ENCODE measurements at regions not wholly inside any gene's neighbourhood (a gene's known extent, or its start where the extent isn't known, plus 50 kb on each side); places are given as distances from the start of the nearest gene placed in this dataset.

DNA sequence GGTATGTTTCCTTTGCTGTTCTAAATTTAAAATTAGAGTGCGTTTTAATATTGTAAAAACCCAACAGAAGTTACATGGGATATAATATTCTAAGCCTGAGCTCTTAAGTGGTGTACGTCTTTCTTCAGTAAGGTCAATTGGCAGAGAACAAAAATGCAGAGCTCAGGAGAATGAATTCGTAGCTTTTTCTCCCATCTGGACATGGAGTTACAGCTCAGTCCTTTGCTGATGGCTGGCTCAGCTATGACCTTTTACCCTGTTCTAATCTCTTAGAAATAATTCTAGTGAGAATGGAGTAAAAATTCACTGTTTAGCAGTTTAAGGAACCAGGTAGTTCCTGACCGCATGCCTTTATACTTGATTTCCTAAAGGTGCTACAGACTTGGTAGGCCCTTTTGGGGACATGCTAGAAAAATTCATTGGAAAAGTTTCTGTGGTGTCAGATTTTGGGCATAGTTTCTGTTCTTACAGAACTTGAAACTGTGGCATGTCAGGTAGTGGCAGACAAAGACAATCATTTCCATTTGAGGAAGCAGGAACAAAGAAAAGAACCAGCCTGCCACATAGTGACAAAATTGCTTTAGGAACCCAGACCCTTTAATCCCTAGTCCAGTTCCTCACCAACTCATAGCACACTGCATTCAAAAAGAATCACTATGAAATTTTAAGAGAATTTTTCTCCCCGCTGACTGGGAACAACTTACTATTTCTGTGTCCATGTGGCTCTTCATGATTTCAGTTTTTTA is 566.8 kb upstream of the ZNF804A start:
- TF ChIP-seq, protein P1, sequence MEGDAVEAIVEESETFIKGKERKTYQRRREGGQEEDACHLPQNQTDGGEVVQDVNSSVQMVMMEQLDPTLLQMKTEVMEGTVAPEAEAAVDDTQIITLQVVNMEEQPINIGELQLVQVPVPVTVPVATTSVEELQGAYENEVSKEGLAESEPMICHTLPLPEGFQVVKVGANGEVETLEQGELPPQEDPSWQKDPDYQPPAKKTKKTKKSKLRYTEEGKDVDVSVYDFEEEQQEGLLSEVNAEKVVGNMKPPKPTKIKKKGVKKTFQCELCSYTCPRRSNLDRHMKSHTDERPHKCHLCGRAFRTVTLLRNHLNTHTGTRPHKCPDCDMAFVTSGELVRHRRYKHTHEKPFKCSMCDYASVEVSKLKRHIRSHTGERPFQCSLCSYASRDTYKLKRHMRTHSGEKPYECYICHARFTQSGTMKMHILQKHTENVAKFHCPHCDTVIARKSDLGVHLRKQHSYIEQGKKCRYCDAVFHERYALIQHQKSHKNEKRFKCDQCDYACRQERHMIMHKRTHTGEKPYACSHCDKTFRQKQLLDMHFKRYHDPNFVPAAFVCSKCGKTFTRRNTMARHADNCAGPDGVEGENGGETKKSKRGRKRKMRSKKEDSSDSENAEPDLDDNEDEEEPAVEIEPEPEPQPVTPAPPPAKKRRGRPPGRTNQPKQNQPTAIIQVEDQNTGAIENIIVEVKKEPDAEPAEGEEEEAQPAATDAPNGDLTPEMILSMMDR (IDR thresholded peaks at IDR 0.05): no peak
- TF ChIP-seq POLR2A (IDR thresholded peaks at IDR 0.05): no peak
- no peak for TF ChIP-seq EP300 (IDR thresholded peaks at IDR 0.05)
